H1 (cell line): ENCODE measurements at regions not wholly inside any gene's neighbourhood (a gene's known extent, or its start where the extent isn't known, plus 50 kb on each side); places are given as distances from the start of the nearest gene placed in this dataset.
A peak's percentile ranks its signal among the peaks of the same experiment; 100 is the strongest.

Experiments used
- CTCF ChIA-PET: fragments of 300-600 bp; sonication (Branson Sonifier 250); formaldehyde crosslinking; loops from one replicate; lab custom pipeline; 2021; ENCODE audit not compliant: partially characterized antibody; lab: Charles Lee
- POLR2A ChIA-PET: fragments of 300-600 bp; sonication (Branson Sonifier 250); formaldehyde crosslinking; loops from one replicate; lab custom pipeline; 2021; ENCODE audit warnings: inconsistent platforms; ENCODE audit not compliant: partially characterized antibody; lab: Charles Lee
- DNase-seq, 2 experiments: peaks; one replicate each; pipeline versions ENCODE4 v3.0.0 to v3.0.0-alpha.2; 2010 to 2022; ENCODE audit warnings: low spot score in 2 of 2, low read depth in 1 of 2, mixed read lengths in 1 of 2
- FAIRE-seq: peaks from 2 replicates; lab custom pipeline; 2011; peaks lifted over from hg19 to GRCh38; lab: Jason Lieb, UNC
- H2AFZ ChIP-seq: 2 replicates; pipeline ENCODE4 v1.8.1; 2012; ENCODE audit warnings: low read length, inconsistent platforms
- H2AK5ac ChIP-seq: 2 replicates; pipeline ENCODE4 v1.6.1; 2013; ENCODE audit warnings: low read depth, low read length
- H2BK120ac ChIP-seq: replicated peaks from 2 replicates; pipeline ENCODE3; 2013; ENCODE audit warnings: low read depth, low read length, inconsistent platforms
- H2BK12ac ChIP-seq: 2 replicates; pipeline ENCODE4 v1.6.1; 2013; ENCODE audit warnings: low read depth, low read length
- H2BK15ac ChIP-seq: 2 replicates; pipeline ENCODE4 v1.6.1; 2013; ENCODE audit warnings: low read length
- H2BK20ac ChIP-seq: 2 replicates; pipeline ENCODE4 v1.6.1; 2013; ENCODE audit warnings: low read length
- H2BK5ac ChIP-seq: 2 replicates; pipeline ENCODE4 v1.6.1; 2013; ENCODE audit warnings: low read depth, low read length
- H3K14ac ChIP-seq: 2 replicates; pipeline ENCODE4 v1.6.1; 2013; ENCODE audit warnings: inconsistent platforms; ENCODE audit not compliant: insufficient read length
- H3K18ac ChIP-seq: 2 replicates; pipeline ENCODE4 v1.6.1; 2013; ENCODE audit warnings: low read length; ENCODE audit errors: extremely low read depth
- H3K23ac ChIP-seq: 2 replicates; pipeline ENCODE4 v1.6.1; 2013; ENCODE audit warnings: inconsistent platforms; ENCODE audit not compliant: insufficient read length
- H3K23me2 ChIP-seq: 2 replicates; pipeline ENCODE4 v1.6.1; 2013; ENCODE audit warnings: low read depth, low read length
- H3K27ac ChIP-seq: 2 replicates; pipeline ENCODE4 v1.6.1; 2011; ENCODE audit warnings: low read depth, low read length, inconsistent platforms
- H3K27me3 ChIP-seq, 4 experiments: replicated peaks in 1 of 4; 1 replicate in 1 of 4; 2 replicates in 3 of 4; pipeline versions ENCODE4 v1.6.1 to v1.8.1; 2011 to 2013; ENCODE audit warnings: low read length in 3 of 4, mild to moderate bottlenecking in 3 of 4, inconsistent platforms in 2 of 4, mixed read lengths in 2 of 4, moderate library complexity in 1 of 4; ENCODE audit not compliant: control insufficient read depth in 3 of 4, insufficient read depth in 3 of 4; ENCODE audit errors: extremely low read depth in 1 of 4
- H3K36me3 ChIP-seq, 4 experiments: 2 replicates each; pipeline versions ENCODE4 v1.6.1 to v1.8.1; 2011 to 2013; ENCODE audit warnings: mild to moderate bottlenecking in 4 of 4, low read length in 3 of 4, moderate library complexity in 2 of 4, control low read depth in 1 of 4, inconsistent platforms in 1 of 4; ENCODE audit not compliant: insufficient read depth in 4 of 4, control insufficient read depth in 2 of 4
- H3K4ac ChIP-seq: replicated peaks from 2 replicates; pipeline ENCODE3; 2013; ENCODE audit warnings: low read length, low read depth, mixed read lengths, inconsistent platforms; ENCODE audit not compliant: insufficient read length
- H3K4me1 ChIP-seq, 4 experiments: replicated peaks in 1 of 4; 1 replicate in 1 of 4; 2 replicates in 3 of 4; pipeline versions ENCODE4 v1.6.1 to v1.8.1; 2011 to 2013; ENCODE audit warnings: low read length in 3 of 4, inconsistent platforms in 2 of 4, mixed read lengths in 1 of 4; ENCODE audit not compliant: insufficient read depth in 4 of 4, control insufficient read depth in 3 of 4
- H3K4me2 ChIP-seq, 2 experiments: 2 replicates each; pipeline versions ENCODE4 v1.6.1 to v1.8.1; 2011 to 2013; ENCODE audit warnings: low read depth in 2 of 2, low read length in 2 of 2, control low read depth in 1 of 2, inconsistent platforms in 1 of 2, mild to moderate bottlenecking in 1 of 2; ENCODE audit not compliant: insufficient read depth in 1 of 2
- H3K4me3 ChIP-seq, 4 experiments: fragments of 200-600, 300-600 bp in 1 of 4; sonication (generic), shearing (Covaris generic), sonication (Bioruptor Twin) in 1 of 4; 2 replicates each; pipeline versions ENCODE4 v1.5.1 to v1.8.1; 2011 to 2016; ENCODE audit warnings: low read length in 4 of 4, low read depth in 3 of 4, control low read depth in 2 of 4, inconsistent platforms in 2 of 4, mild to moderate bottlenecking in 2 of 4, mixed read lengths in 1 of 4, moderate library complexity in 1 of 4; ENCODE audit not compliant: insufficient read depth in 2 of 4; ENCODE audit errors: extremely low read depth in 1 of 4
- H3K56ac ChIP-seq: replicated peaks from 2 replicates; pipeline ENCODE3; 2013; ENCODE audit warnings: low read depth, mild to moderate bottlenecking, mixed read lengths, low read length, inconsistent platforms; ENCODE audit not compliant: insufficient read length
- H3K79me1 ChIP-seq: 2 replicates; pipeline ENCODE4 v1.6.1; 2013; ENCODE audit warnings: low read depth, low read length, control low read depth
- H3K79me2 ChIP-seq, 2 experiments: 2 replicates each; pipeline versions ENCODE4 v1.6.1 to v1.8.1; 2012 to 2013; ENCODE audit warnings: low read length in 2 of 2, mild to moderate bottlenecking in 2 of 2, inconsistent platforms in 1 of 2; ENCODE audit not compliant: insufficient read depth in 2 of 2, control insufficient read depth in 1 of 2
- H3K9ac ChIP-seq, 4 experiments: replicated peaks in 1 of 4; 1 replicate in 1 of 4; 2 replicates in 3 of 4; pipeline versions ENCODE4 v1.6.1 to v1.8.1; 2011 to 2013; ENCODE audit warnings: low read depth in 3 of 4, low read length in 3 of 4, control low read depth in 2 of 4, mild to moderate bottlenecking in 2 of 4, moderate library complexity in 2 of 4, inconsistent platforms in 1 of 4; ENCODE audit errors: extremely low read depth in 1 of 4
- H3K9me3 ChIP-seq, 2 experiments: 2 replicates each; pipeline versions ENCODE4 v1.6.1 to v1.8.1; 2012 to 2013; ENCODE audit warnings: mild to moderate bottlenecking in 2 of 2, moderate library complexity in 2 of 2, control low read depth in 1 of 2, inconsistent platforms in 1 of 2, low read depth in 1 of 2, low read length in 1 of 2, mixed read lengths in 1 of 2; ENCODE audit not compliant: insufficient read depth in 2 of 2
- H4K20me1 ChIP-seq, 2 experiments: replicated peaks in 1 of 2; 2 replicates each; pipeline versions ENCODE3 to v1.8.1; 2011 to 2013; ENCODE audit warnings: inconsistent platforms in 2 of 2, low read length in 2 of 2, mild to moderate bottlenecking in 1 of 2; ENCODE audit not compliant: insufficient read depth in 2 of 2, control insufficient read depth in 1 of 2
- H4K5ac ChIP-seq: 2 replicates; pipeline ENCODE4 v1.6.1; 2013; ENCODE audit warnings: low read length, low read depth, mixed read lengths, inconsistent platforms; ENCODE audit not compliant: insufficient read length
- H4K8ac ChIP-seq: 2 replicates; pipeline ENCODE4 v1.8.0; 2013; ENCODE audit warnings: mild to moderate bottlenecking, moderate library complexity, low read length, inconsistent platforms; ENCODE audit not compliant: insufficient read depth; ENCODE audit errors: extremely low read depth
- H4K91ac ChIP-seq: replicated peaks from 2 replicates; pipeline ENCODE3; 2013; ENCODE audit warnings: low read length, mixed read lengths, inconsistent platforms; ENCODE audit not compliant: insufficient read length
- CBX5 ChIP-seq: fragments of 300-800, 300-1000 bp; sonication (generic); IDR thresholded peaks from 2 replicates; pipeline ENCODE4 v1.7.1; 2016; ENCODE audit warnings: antibody characterized with exemption, low read length, low read depth
- CTBP2 ChIP-seq: IDR thresholded peaks from 2 replicates; pipeline ENCODE4 v1.7.0; 2011; ENCODE audit warnings: borderline replicate concordance, mild to moderate bottlenecking, moderate library complexity, mixed read lengths, low read length; ENCODE audit not compliant: insufficient read depth, insufficient read length
- POLR2A ChIP-seq, 2 experiments: IDR thresholded peaks; 1 replicate in 1 of 2; 2 replicates in 1 of 2; pipeline ENCODE4 v1.6.1; 2011; ENCODE audit warnings: low read depth in 2 of 2, low read length in 2 of 2, mild to moderate bottlenecking in 2 of 2; ENCODE audit errors: control extremely low read depth in 1 of 2
- RNF2 ChIP-seq: fragments of 200-900, 300-1000 bp; sonication (generic); IDR thresholded peaks from 2 replicates; pipeline ENCODE4 v1.7.1; 2016; ENCODE audit warnings: borderline replicate concordance, low read depth, mild to moderate bottlenecking, antibody characterized with exemption, low read length; ENCODE audit not compliant: poor library complexity, severe bottlenecking; ENCODE audit errors: missing control alignments
- SAP30 ChIP-seq: fragments of 300-600 bp; sonication (generic); IDR thresholded peaks from 2 replicates; pipeline ENCODE4 v1.7.1; 2012; ENCODE audit warnings: low read length, moderate library complexity, mild to moderate bottlenecking, inconsistent platforms; ENCODE audit not compliant: insufficient read depth, insufficient replicate concordance
- SUZ12 ChIP-seq: fragments of 200-600 bp; sonication (generic); IDR thresholded peaks from 2 replicates; pipeline ENCODE4 v1.6.1; 2012; ENCODE audit warnings: mild to moderate bottlenecking, inconsistent platforms, low read length, moderate library complexity, mixed read lengths
- ZNF274 ChIP-seq: IDR thresholded peaks from 2 replicates; pipeline ENCODE4 v1.7.0; 2012; ENCODE audit warnings: low read length, borderline replicate concordance; ENCODE audit errors: extremely low read depth
- WGBS, 2 experiments: shearing (Covaris generic) in 1 of 2; methylation state at CpG; one replicate each; pipeline versions ENCODE4 v1.1.6 to v1.1.7; 2013 to 2015; ENCODE audit warnings: low lambda C conversion rate in 2 of 2, mixed read lengths in 2 of 2, inconsistent platforms in 1 of 2, low coverage in 1 of 2, missing lambda C conversion rate in 1 of 2; ENCODE audit not compliant: insufficient replicate concordance in 2 of 2, insufficient coverage in 1 of 2, insufficient read length in 1 of 2; ENCODE audit errors: extremely low coverage in 1 of 2, missing lambda C conversion rate in 1 of 2; 5-methylcytosine and 5-hydroxymethylcytosine counted together
- TF ChIP-seq, protein P1 (sequence below): IDR thresholded peaks from 2 replicates; pipeline ENCODE4 v1.6.1; 2012; ENCODE audit warnings: inconsistent platforms

DNA sequence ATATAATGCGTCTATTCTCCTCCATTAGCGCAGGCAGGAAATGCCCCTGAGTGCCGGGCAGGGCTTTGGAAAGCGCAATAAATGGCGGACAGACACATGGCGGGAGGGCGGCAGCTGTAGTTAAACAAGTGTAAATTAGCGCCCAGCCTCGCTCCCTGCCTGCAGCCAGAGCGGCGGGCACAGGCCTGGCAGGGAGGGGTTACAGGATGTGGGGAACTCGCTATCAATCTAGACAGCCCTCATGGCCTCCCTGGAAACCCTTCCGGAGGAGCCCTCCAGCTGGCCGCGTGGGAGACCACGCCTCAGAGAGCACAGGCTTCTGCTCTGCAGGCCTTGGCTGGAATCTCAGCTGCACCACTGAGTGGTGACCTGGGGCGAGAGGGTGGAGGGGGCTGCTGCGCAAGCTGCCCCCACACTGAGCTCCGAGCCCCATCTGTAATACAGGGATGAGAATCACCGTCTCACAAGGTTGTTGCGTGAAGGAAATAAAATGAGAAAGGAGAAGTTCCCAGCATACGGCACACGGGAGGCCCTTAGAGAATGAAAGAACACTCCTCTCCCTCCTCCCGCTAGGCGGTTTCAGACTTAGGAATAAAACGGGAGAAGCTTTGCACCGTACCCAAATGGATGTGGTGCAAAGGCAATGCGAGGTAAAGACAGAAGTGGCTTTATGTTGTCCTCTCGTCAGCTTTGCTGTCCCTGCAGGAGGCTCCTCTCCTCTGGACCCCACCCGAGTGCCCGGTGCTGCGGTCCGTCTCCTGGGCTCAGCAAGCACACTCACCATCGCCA is 167.2 kb upstream of the POU3F1 start:
- Histone ChIP-seq H2BK12ac (no peak overlapping the region; the same call in 1 of the 2 replicates), H3K18ac (no peak overlapping the region), H3K27ac (no peak overlapping the region), H3K4me1 (peaks cover 0 to 2% (median 0%) of the 10 kb centered on the region in 4 experiments; a peak in 2 of 7 replicates), H2BK120ac (no peak overlapping the region), H4K91ac (no peak overlapping the region), H3K9me3 (no peaks in the 10 kb centered on the region), H3K23me2 (no peaks in the 10 kb centered on the region), H3K14ac (no peak overlapping the region), H4K20me1 (no peaks in the 10 kb centered on the region), H4K8ac (peak overlapping the region; percentile 22; the same call in 1 of the 2 replicates), H3K36me3 (no peaks in the 10 kb centered on the region), H2AK5ac (no peak overlapping the region), H3K79me2 (no peaks in the 10 kb centered on the region), H3K79me1 (no peaks in the 10 kb centered on the region), H2BK5ac (0 out of 2 replicates have a peak overlapping the region, but pooled peaks have one; percentile 32), H3K56ac (no peak overlapping the region), H2BK20ac (peak overlapping the region; percentile 73; the same call in 1 of the 2 replicates), H4K5ac (no peak overlapping the region), H2BK15ac (no peak overlapping the region; the same call in 1 of the 2 replicates), H3K4me3 (no peak overlapping the region), H3K9ac (no peak overlapping the region), H3K27me3 (no peaks in the 10 kb centered on the region; a peak in 1 of 7 replicates), H2AFZ (no peak overlapping the region), H3K23ac (no peak overlapping the region), H3K4me2 (no peak overlapping the region), H3K4ac (no peak overlapping the region)
- DNase-seq, result no peak
- WGBS, 2 experiments, result 92% methylated on average over 34 of the region's 34 CpGs; no CpG with 5 or more reads in 1 of the 2 experiments
- TF ChIP-seq POLR2A (IDR thresholded peaks at IDR 0.05; ENCODE audit: control extremely low read depth in 1 of 2, low read depth in 2 of 2, low read length in 2 of 2) (no peak), CTBP2 (no peak), CBX5 (no peak), SUZ12 (no peak), ZNF274 (no peak), RNF2 (no peak), SAP30 (no peak)
- TF ChIP-seq, protein P1, sequence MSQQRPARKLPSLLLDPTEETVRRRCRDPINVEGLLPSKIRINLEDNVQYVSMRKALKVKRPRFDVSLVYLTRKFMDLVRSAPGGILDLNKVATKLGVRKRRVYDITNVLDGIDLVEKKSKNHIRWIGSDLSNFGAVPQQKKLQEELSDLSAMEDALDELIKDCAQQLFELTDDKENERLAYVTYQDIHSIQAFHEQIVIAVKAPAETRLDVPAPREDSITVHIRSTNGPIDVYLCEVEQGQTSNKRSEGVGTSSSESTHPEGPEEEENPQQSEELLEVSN, result peak; percentile 31; the same call in 1 of the 2 replicates
- ChIA-PET POLR2A (interaction anchor here (0.6 to 1.6 kb wide), 2 partner anchors 10 to 117 kb away, joined by 3 read pairs; no protein-coding TSS in a partner anchor), CTCF (interaction anchor here (0.9 to 1.0 kb wide), 2 partner anchors 142 to 146 kb away, joined by 3 read pairs; no protein-coding TSS in a partner anchor)
- FAIRE-seq, result no peak
